ENCODE measurements at regions not wholly inside any gene's neighbourhood (a gene's known extent, or its start where the extent isn't known, plus 50 kb on each side); places are given as distances from the start of the nearest gene placed in this dataset.

DNA sequence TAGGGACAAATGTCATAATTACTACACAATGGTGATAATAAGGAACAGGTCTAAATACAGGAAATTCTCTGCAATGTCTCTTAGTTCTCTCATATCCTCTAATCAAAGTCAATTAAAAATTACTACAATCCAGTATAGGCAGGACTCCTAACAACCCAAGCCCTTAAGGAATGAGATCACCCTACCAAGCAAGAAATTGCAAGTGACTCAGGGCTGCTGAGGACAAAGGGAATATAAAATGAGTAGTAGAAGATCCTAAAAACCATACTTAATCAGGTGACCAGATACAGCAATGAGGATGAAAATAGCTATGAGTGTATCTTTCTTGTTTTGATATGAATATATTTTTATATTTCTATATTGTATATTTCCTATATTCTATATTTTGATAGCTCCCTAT lies 250.0 kb upstream of the DCC start (continued):
- TF ChIP-seq, protein P1, sequence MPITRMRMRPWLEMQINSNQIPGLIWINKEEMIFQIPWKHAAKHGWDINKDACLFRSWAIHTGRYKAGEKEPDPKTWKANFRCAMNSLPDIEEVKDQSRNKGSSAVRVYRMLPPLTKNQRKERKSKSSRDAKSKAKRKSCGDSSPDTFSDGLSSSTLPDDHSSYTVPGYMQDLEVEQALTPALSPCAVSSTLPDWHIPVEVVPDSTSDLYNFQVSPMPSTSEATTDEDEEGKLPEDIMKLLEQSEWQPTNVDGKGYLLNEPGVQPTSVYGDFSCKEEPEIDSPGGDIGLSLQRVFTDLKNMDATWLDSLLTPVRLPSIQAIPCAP (CRISPR knock-in tag; IDR thresholded peaks at IDR 0.05; ENCODE audit: low read depth): no peak
- TF ChIP-seq BRCA1 (CRISPR knock-in tag; IDR thresholded peaks at IDR 0.05) (no peak), MEIS2 (CRISPR knock-in tag; IDR thresholded peaks at IDR 0.05) (no peak), SRSF9 (IDR thresholded peaks at IDR 0.05; ENCODE audit: borderline replicate concordance, insufficient read depth, low read depth, low read length, poor library complexity, severe bottlenecking) (no peak), CBX2 (IDR thresholded peaks at IDR 0.05; ENCODE audit: low read depth, low read length) (no peak), CBX2 (CRISPR knock-in tag; IDR thresholded peaks at IDR 0.05; ENCODE audit: low read depth) (no peak), NFE2L2 (IDR thresholded peaks at IDR 0.05; ENCODE audit: low read length) (no peak), MXD4 (CRISPR knock-in tag; IDR thresholded peaks at IDR 0.05) (no peak), ZNF367 (CRISPR knock-in tag; IDR thresholded peaks at IDR 0.05; ENCODE audit: borderline replicate concordance) (no peak), ZNF3 (CRISPR knock-in tag; IDR thresholded peaks at IDR 0.05) (no peak)

DNA sequence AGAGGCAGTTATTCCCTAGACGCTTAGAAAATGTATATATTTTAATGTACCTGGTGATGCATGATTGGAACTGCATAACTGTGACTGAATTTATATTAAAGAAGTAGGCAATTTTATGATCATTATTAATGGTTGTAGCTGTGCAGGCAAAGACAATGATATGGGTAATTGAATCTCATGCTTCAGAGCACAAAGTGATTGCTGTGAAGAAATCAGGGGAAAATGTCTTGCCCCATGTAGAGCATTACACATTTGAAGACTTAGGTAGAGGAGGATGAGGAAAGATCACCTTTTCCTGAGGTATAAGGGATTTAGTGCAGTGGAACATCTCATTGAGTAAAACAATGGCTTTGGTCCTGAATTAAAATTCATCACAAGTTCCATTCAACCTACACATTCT lies 246.8 kb upstream of the DCC start:
- in situ Hi-C loops (cut with HindIII; ENCODE audit: extremely low pct_ligation_motif_present, low pct_unique_long_range_greater_than_20kb): no loop called here
- Histone ChIP-seq H3K79me2 (ENCODE audit: insufficient read depth, low read length) (no peaks in the 10 kb centered on the region), H3K4me1 (ENCODE audit: insufficient read depth, low read length) (no peaks in the 10 kb centered on the region), H3K27ac (ENCODE audit: extremely low read length, insufficient read depth, low read length) (no peak overlapping the region), H3K4me3 (replicated peaks in 1 of 3; ENCODE audit: insufficient read depth in 1 of 3, low read depth in 2 of 3, low read length in 3 of 3) (no peak overlapping the region), H3K36me3 (replicated peaks in 1 of 2; ENCODE audit: control insufficient read depth in 1 of 2, insufficient read depth in 2 of 2, low read length in 2 of 2) (no peaks in the 10 kb centered on the region), H3K4me2 (ENCODE audit: low read depth, low read length) (no peak overlapping the region), H4K20me1 (ENCODE audit: insufficient read depth, low read length) (no peaks in the 10 kb centered on the region), H3K9me3 (ENCODE audit: low read length) (no peaks in the 10 kb centered on the region), H2AFZ (ENCODE audit: low read length) (no peak overlapping the region), H3K9ac (ENCODE audit: insufficient read depth, low read depth, low read length) (no peak overlapping the region), H3K27me3 (ENCODE audit: control insufficient read depth in 1 of 2, insufficient read depth in 2 of 2, low read length in 2 of 2) (no peaks in the 10 kb centered on the region)
- no TSS peak for BruUV-seq (replicated peaks)
- TF ChIP-seq CBFB (CRISPR knock-in tag; IDR thresholded peaks at IDR 0.05) (no peak), GATAD2A (CRISPR knock-in tag; IDR thresholded peaks at IDR 0.05) (no peak), ESRRA (CRISPR knock-in tag; IDR thresholded peaks at IDR 0.05; ENCODE audit: low read depth) (no peak), CREB1 (IDR thresholded peaks at IDR 0.05) (no peak), CREB1 (CRISPR knock-in tag; IDR thresholded peaks at IDR 0.05) (no peak)
- TF ChIP-seq, protein P2, sequence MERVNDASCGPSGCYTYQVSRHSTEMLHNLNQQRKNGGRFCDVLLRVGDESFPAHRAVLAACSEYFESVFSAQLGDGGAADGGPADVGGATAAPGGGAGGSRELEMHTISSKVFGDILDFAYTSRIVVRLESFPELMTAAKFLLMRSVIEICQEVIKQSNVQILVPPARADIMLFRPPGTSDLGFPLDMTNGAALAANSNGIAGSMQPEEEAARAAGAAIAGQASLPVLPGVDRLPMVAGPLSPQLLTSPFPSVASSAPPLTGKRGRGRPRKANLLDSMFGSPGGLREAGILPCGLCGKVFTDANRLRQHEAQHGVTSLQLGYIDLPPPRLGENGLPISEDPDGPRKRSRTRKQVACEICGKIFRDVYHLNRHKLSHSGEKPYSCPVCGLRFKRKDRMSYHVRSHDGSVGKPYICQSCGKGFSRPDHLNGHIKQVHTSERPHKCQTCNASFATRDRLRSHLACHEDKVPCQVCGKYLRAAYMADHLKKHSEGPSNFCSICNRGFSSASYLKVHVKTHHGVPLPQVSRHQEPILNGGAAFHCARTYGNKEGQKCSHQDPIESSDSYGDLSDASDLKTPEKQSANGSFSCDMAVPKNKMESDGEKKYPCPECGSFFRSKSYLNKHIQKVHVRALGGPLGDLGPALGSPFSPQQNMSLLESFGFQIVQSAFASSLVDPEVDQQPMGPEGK (CRISPR knock-in tag; IDR thresholded peaks at IDR 0.05): no peak
- TF ChIP-seq, protein P3, sequence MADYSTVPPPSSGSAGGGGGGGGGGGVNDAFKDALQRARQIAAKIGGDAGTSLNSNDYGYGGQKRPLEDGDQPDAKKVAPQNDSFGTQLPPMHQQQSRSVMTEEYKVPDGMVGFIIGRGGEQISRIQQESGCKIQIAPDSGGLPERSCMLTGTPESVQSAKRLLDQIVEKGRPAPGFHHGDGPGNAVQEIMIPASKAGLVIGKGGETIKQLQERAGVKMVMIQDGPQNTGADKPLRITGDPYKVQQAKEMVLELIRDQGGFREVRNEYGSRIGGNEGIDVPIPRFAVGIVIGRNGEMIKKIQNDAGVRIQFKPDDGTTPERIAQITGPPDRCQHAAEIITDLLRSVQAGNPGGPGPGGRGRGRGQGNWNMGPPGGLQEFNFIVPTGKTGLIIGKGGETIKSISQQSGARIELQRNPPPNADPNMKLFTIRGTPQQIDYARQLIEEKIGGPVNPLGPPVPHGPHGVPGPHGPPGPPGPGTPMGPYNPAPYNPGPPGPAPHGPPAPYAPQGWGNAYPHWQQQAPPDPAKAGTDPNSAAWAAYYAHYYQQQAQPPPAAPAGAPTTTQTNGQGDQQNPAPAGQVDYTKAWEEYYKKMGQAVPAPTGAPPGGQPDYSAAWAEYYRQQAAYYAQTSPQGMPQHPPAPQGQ (CRISPR knock-in tag; IDR thresholded peaks at IDR 0.05; ENCODE audit: borderline replicate concordance): no peak
- 0% methylated on average over 1 of the region's 1 CpG for WGBS (ENCODE audit: low lambda C conversion rate)
- FAIRE-seq: no peak
- no peak for DNase-seq (ENCODE audit: low spot score)
- ATAC-seq: no peak
- ChIA-PET POLR2A (no interaction called here), CTCF (ENCODE audit: low intra/inter-chr PET ratio, low total read pairs) (no interaction called here)
- intact Hi-C loops (cut with micrococcal nuclease; ENCODE audit: unreplicated experiment): no loop called here

Measured in HepG2 (cell line).